B cell (primary cell): ENCODE measurements at regions not wholly inside any gene's neighbourhood (a gene's known extent, or its start where the extent isn't known, plus 50 kb on each side); places are given as distances from the start of the nearest gene placed in this dataset.

Experiments used
- ATAC-seq: fragments of 200-7000 bp; cut with Tn5 transposase; one replicate; pipeline ENCODE4 v1.10.0; 2021; ENCODE audit warnings: low read depth, mild to moderate bottlenecking, moderate number of reproducible peaks, moderate library complexity
- CTCF ChIA-PET: fragments of 350-600 bp; sonication (Branson Sonifier 250); formaldehyde crosslinking; loops from one replicate; lab custom pipeline; 2021; ENCODE audit warnings: antibody characterized with exemption, inconsistent platforms; lab: Charles Lee
- POLR2A ChIA-PET: fragments of 350-600 bp; sonication (Branson Sonifier 250); formaldehyde crosslinking; loops from one replicate; lab custom pipeline; 2021; ENCODE audit warnings: antibody characterized with exemption; lab: Charles Lee
- DNase-seq: peaks from one replicate; pipeline ENCODE4 v3.0.0; 2013
- H2AFZ ChIP-seq: 2 replicates; pipeline ENCODE4 v1.6.1; 2012; ENCODE audit warnings: mild to moderate bottlenecking, low read depth, low read length; ENCODE audit not compliant: insufficient read depth, poor library complexity, severe bottlenecking
- H3K27ac ChIP-seq, 2 donors: 1 replicate in 1 of 2; 2 replicates in 1 of 2; pipeline ENCODE4 v1.5.1; 2012 to 2013; ENCODE audit warnings: low read length in 2 of 2, mild to moderate bottlenecking in 2 of 2, moderate library complexity in 1 of 2
- H3K27me3 ChIP-seq, 4 experiments: fragments of 200-600 bp in 1 of 4; sonication (generic) in 1 of 4; replicated peaks in 1 of 4; 1 replicate in 2 of 4; 2 replicates in 2 of 4; pipeline versions ENCODE4 v1.6.1 to v1.7.0; 2013 to 2016; ENCODE audit warnings: low read length in 3 of 4, mild to moderate bottlenecking in 2 of 4, mixed read lengths in 1 of 4, moderate library complexity in 1 of 4; ENCODE audit not compliant: insufficient read depth in 4 of 4, control insufficient read depth in 3 of 4; ENCODE audit errors: control extremely low read depth in 1 of 4
- H3K36me3 ChIP-seq, 2 experiments: replicated peaks in 1 of 2; 1 replicate in 1 of 2; 2 replicates in 1 of 2; pipeline versions ENCODE4 v1.6.1 to v1.7.1; 2013; ENCODE audit warnings: low read length in 1 of 2; ENCODE audit not compliant: insufficient read depth in 2 of 2, control insufficient read depth in 1 of 2; ENCODE audit errors: control extremely low read depth in 1 of 2, extremely low read depth in 1 of 2
- H3K4me1 ChIP-seq, 2 donors: fragments of 200-600 bp in 1 of 2; sonication (generic) in 1 of 2; 1 replicate in 1 of 2; 2 replicates in 1 of 2; pipeline versions ENCODE4 v1.5.1 to v1.6.1; 2013 to 2017; ENCODE audit warnings: low read length in 2 of 2; ENCODE audit not compliant: control insufficient read depth in 2 of 2, insufficient read depth in 2 of 2
- H3K4me2 ChIP-seq: replicated peaks from 2 replicates; pipeline ENCODE3; 2012; ENCODE audit warnings: mild to moderate bottlenecking, low read depth, low read length; ENCODE audit not compliant: poor library complexity, severe bottlenecking
- H3K4me3 ChIP-seq, 5 experiments: fragments of 200-600 bp in 1 of 5; sonication (generic) in 1 of 5; 1 replicate in 3 of 5; 2 replicates in 2 of 5; pipeline versions ENCODE4 v1.5.1 to v1.7.0; 2011 to 2016; ENCODE audit warnings: low read length in 4 of 5, mild to moderate bottlenecking in 4 of 5, low read depth in 2 of 5, control low read depth in 1 of 5, moderate library complexity in 1 of 5; ENCODE audit not compliant: insufficient read depth in 1 of 5; ENCODE audit errors: control extremely low read depth in 1 of 5, extremely low read depth in 1 of 5
- H3K79me2 ChIP-seq: fragments of 200-600 bp; sonication (generic); one replicate; pipeline ENCODE4 v1.6.0; 2016; ENCODE audit warnings: low read length; ENCODE audit not compliant: control insufficient read depth, insufficient read depth
- H3K9ac ChIP-seq: fragments of 200-600 bp; sonication (generic); 2 replicates; pipeline ENCODE4 v1.6.1; 2017; ENCODE audit warnings: mild to moderate bottlenecking, low read length, moderate library complexity
- H3K9me3 ChIP-seq, 3 donors: one replicate each; pipeline versions ENCODE4 v1.6.1 to v1.7.1; 2013; ENCODE audit warnings: low read length in 2 of 3; ENCODE audit not compliant: control insufficient read depth in 2 of 3, insufficient read depth in 1 of 3; ENCODE audit errors: control extremely low read depth in 1 of 3
- H4K20me1 ChIP-seq: 2 replicates; pipeline ENCODE4 v1.6.0; 2012; ENCODE audit warnings: mild to moderate bottlenecking, low read length; ENCODE audit not compliant: insufficient read depth, control insufficient read depth, poor library complexity, severe bottlenecking
- H3K27ac Mint-ChIP-seq: one replicate; pipeline ENCODE4 v1.8.0; 2021; ENCODE audit warnings: mixed read lengths
- H3K27me3 Mint-ChIP-seq: one replicate; pipeline ENCODE4 v1.8.0; 2021; ENCODE audit warnings: mixed read lengths
- H3K4me1 Mint-ChIP-seq: one replicate; pipeline ENCODE4 v1.8.0; 2021; ENCODE audit warnings: mixed read lengths
- H3K4me3 Mint-ChIP-seq: one replicate; pipeline ENCODE4 v1.8.0; 2021; ENCODE audit warnings: mixed read lengths
- H3K9me3 Mint-ChIP-seq: one replicate; pipeline ENCODE4 v1.8.0; 2022; ENCODE audit warnings: mixed read lengths; ENCODE audit not compliant: insufficient read depth
- CTCF ChIP-seq: fragments of 200-600 bp; IDR thresholded peaks from one replicate; pipeline ENCODE4 v1.8.0; 2022; ENCODE audit warnings: antibody characterized with exemption, mild to moderate bottlenecking
- EZH2 ChIP-seq: IDR thresholded peaks from 2 replicates; pipeline ENCODE4 v1.6.1; 2012; ENCODE audit warnings: borderline replicate concordance, low read depth, mild to moderate bottlenecking, moderate library complexity, low read length; ENCODE audit not compliant: insufficient read depth, poor library complexity, severe bottlenecking
- WGBS: methylation state at CpG from one replicate; pipeline ENCODE4 v1.1.5; 2013; ENCODE audit warnings: missing lambda C conversion rate; ENCODE audit not compliant: insufficient coverage; 5-methylcytosine and 5-hydroxymethylcytosine counted together
- intact Hi-C: fragments of 100-400 bp; cut with micrococcal nuclease; formaldehyde crosslinking; loops from one replicate; pipeline ENCODE4 v1.10.0; 2022

DNA sequence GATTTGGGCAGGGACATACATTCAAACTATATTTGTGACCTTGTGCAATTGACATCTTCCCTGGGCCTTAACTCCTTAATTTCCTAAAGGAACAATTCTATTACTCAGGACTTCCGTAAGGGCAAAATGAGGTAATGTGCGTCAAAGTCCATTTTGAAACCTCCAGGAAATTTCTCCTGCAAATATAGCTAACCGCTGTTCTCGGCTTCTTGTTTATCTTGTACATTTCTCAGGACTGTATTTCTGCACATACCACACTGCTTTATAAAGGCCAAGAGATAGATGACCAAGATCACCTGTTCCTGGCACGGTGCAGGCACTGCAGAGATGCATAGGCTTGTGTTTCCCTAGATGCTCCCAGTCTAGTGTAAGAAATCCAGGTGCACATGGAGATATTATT is 1009.4 kb downstream of the BCL11B start:
- Histone ChIP-seq H3K4me2 (no peak overlapping the region), H4K20me1 (no peaks in the 10 kb centered on the region), H3K27me3 (no peaks in the 10 kb centered on the region), H3K9me3 (peaks cover 0 to 7% (median 0%) of the 10 kb centered on the region in 3 donors), H3K9ac (no peak overlapping the region), H2AFZ (no peak overlapping the region), H3K79me2 (no peaks in the 10 kb centered on the region), H3K4me3 (no peak overlapping the region), H3K27ac (no peak overlapping the region), H3K36me3 (no peaks in the 10 kb centered on the region), H3K4me1 (no peaks in the 10 kb centered on the region)
- Mint-ChIP-seq H3K4me1 (no peaks in the 10 kb centered on the region), H3K4me3 (no peak overlapping the region), H3K9me3 (peaks cover 6% of the 10 kb centered on the region), H3K27ac (no peak overlapping the region), H3K27me3 (no peaks in the 10 kb centered on the region)
- ChIA-PET CTCF (no interaction called here), POLR2A (no interaction called here)
- ATAC-seq = no peak
- WGBS = 95% methylated on average over 3 of the region's 5 CpGs
- intact Hi-C loops = no loop called here
- no peak for DNase-seq
- TF ChIP-seq EZH2 = no peak

GRCh38 chr14:98269533-98269932 is 1002.5 kb downstream of the BCL11B start:
- intact Hi-C loops = no loop called here
- ChIA-PET POLR2A (no interaction called here), CTCF (no interaction called here)
- no peak overlapping the region for H3K4me3 ChIP-seq
- no peaks in the 10 kb centered on the region for H4K20me1 ChIP-seq
- no peaks in the 10 kb centered on the region for H3K27me3 ChIP-seq
- H3K36me3 ChIP-seq = no peaks in the 10 kb centered on the region
- no peak overlapping the region for H2AFZ ChIP-seq
- no peaks in the 10 kb centered on the region for H3K79me2 ChIP-seq
- no peak overlapping the region for H3K9ac ChIP-seq
- Mint-ChIP-seq H3K4me3 (no peak overlapping the region), H3K9me3 (peaks cover 7% of the 10 kb centered on the region), H3K27me3 (no peaks in the 10 kb centered on the region), H3K4me1 (no peaks in the 10 kb centered on the region), H3K27ac (no peak overlapping the region)
- no peak overlapping the region for H3K4me2 ChIP-seq
- H3K4me1 ChIP-seq = no peaks in the 10 kb centered on the region
- TF ChIP-seq CTCF (no peak), EZH2 (no peak)
- DNase-seq (no peak), ATAC-seq (no peak)
- H3K27ac ChIP-seq = no peak overlapping the region
- peaks cover 0 to 9% (median 0%) of the 10 kb centered on the region in 3 donors for H3K9me3 ChIP-seq
